BE2C (cell line): ENCODE measurements at regions not wholly inside any gene's neighbourhood (a gene's known extent, or its start where the extent isn't known, plus 50 kb on each side); places are given as distances from the start of the nearest gene placed in this dataset.

ENCODE experiments used
- DNase-seq: peaks from one replicate; pipeline ENCODE4 v3.0.0-alpha.2; 2020
- H3K27me3 ChIP-seq: fragments of 250-450 bp; sonication (Bioruptor Pico); 2 replicates; pipeline ENCODE4 v1.5.1; 2020; ENCODE audit warnings: mild to moderate bottlenecking
- H3K36me3 ChIP-seq: fragments of 250-450 bp; sonication (Bioruptor Pico); 2 replicates; pipeline ENCODE4 v1.5.1; 2020; ENCODE audit warnings: mild to moderate bottlenecking
- H3K4me1 ChIP-seq: fragments of 250-450 bp; sonication (Bioruptor Pico); 2 replicates; pipeline ENCODE4 v1.5.1; 2020
- H3K4me3 ChIP-seq: 2 replicates; pipeline ENCODE4 v1.5.1; 2011; ENCODE audit warnings: low read depth, low read length
- H3K9me3 ChIP-seq: fragments of 250-450 bp; sonication (Bioruptor Pico); 2 replicates; pipeline ENCODE4 v1.5.1; 2020
- CTCF ChIP-seq: IDR thresholded peaks from 2 replicates; pipeline ENCODE4 v1.5.1; 2012; ENCODE audit warnings: mild to moderate bottlenecking, low read depth, low read length

DNA sequence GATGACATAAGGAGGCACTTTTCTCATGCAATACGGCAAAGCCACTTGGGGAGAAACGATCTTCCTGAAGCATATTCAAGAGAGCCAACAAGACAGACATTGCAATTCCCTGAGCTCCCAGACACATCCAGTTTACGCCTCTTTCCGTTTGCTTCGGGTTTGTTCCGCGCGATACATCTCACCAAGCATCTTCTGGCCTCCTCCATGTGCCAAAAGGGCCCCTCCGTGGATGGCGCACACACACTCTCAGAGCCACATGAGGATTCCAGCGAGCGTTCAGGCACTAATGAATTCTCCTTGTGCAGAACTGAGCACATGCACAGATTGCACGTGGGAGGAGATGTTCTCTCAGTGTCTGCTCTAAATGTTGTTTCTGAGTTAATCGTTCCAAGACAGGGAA lies 146.7 kb upstream of the SHISA6 start:
- Histone ChIP-seq H3K27me3 (no peaks in the 10 kb centered on the region), H3K4me1 (no peaks in the 10 kb centered on the region), H3K9me3 (no peaks in the 10 kb centered on the region), H3K36me3 (no peaks in the 10 kb centered on the region), H3K4me3 (no peak overlapping the region)
- DNase-seq: no peak
- no peak for TF ChIP-seq CTCF

- no peak overlapping the region for H3K4me3 ChIP-seq
- H3K4me1 ChIP-seq: no peaks in the 10 kb centered on the region
- DNase-seq: no peak
- H3K9me3 ChIP-seq: no peaks in the 10 kb centered on the region
- no peaks in the 10 kb centered on the region for H3K27me3 ChIP-seq
- no peaks in the 10 kb centered on the region for H3K36me3 ChIP-seq
- no peak for TF ChIP-seq CTCF
Measured at GRCh38 chr17:11086646-11087340, 154.2 kb upstream of the SHISA6 start.

GRCh38 chr17:11082559-11082958 lies 158.5 kb upstream of the SHISA6 start:
- no peaks in the 10 kb centered on the region for H3K4me1 ChIP-seq
- no peaks in the 10 kb centered on the region for H3K27me3 ChIP-seq
- no peaks in the 10 kb centered on the region for H3K36me3 ChIP-seq
- no peak for DNase-seq
- H3K4me3 ChIP-seq: no peak overlapping the region
- TF ChIP-seq CTCF: no peak
- no peaks in the 10 kb centered on the region for H3K9me3 ChIP-seq

- Histone ChIP-seq H3K9me3 (no peaks in the 10 kb centered on the region), H3K27me3 (no peaks in the 10 kb centered on the region), H3K4me3 (no peak overlapping the region), H3K36me3 (no peaks in the 10 kb centered on the region), H3K4me1 (no peaks in the 10 kb centered on the region)
- DNase-seq: no peak
- TF ChIP-seq CTCF: no peak
Measured at GRCh38 chr17:11081342-11081741, 159.7 kb upstream of the SHISA6 start.

DNA sequence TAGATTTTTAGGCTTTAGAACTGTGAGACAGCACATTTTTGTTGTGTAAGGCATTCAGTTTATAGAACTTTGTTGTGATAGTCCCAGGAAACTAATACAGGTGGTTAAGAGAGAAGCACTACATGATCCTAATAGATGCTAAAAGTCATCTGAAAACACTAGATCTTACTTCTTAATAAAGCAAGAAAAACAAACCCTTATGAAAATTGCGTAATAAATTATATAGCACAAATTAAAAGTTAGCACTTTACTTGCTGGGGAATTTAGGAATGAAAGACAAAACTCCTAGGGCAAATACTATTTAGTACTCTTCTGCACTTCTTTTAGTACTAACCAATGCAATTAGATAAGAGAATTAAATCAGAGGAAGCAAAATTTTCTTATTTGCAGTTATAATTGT lies 163.3 kb upstream of the SHISA6 start:
- Histone ChIP-seq H3K4me1 (no peaks in the 10 kb centered on the region), H3K9me3 (no peaks in the 10 kb centered on the region), H3K4me3 (no peak overlapping the region), H3K27me3 (no peaks in the 10 kb centered on the region), H3K36me3 (no peaks in the 10 kb centered on the region)
- no peak for TF ChIP-seq CTCF
- DNase-seq: no peak

DNA sequence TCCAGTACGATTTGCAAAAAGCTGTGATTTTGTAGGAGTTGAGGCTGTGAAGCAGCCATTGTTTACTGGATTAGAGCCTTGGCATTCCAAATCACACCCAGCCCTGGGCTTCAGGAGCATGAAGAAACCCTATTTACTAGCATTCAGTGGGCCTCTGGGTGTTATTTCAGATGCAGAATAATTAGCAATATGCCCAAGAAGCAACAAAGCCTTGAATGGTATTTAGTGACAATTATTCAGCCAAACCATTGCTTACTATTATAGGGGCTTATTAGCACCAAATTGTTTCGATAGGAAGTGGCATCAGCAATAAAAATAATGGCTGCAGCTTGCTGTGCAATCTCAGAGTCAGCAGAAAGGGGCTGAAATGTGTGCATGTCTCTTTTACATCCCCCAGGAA lies 166.6 kb upstream of the SHISA6 start:
- DNase-seq: no peak
- no peak for TF ChIP-seq CTCF
- no peaks in the 10 kb centered on the region for H3K9me3 ChIP-seq
- no peaks in the 10 kb centered on the region for H3K36me3 ChIP-seq
- H3K4me3 ChIP-seq: no peak overlapping the region
- no peaks in the 10 kb centered on the region for H3K4me1 ChIP-seq
- H3K27me3 ChIP-seq: no peaks in the 10 kb centered on the region
